Keratinocyte (primary cell): ENCODE measurements at regions not wholly inside any gene's neighbourhood (a gene's known extent, or its start where the extent isn't known, plus 50 kb on each side); places are given as distances from the start of the nearest gene placed in this dataset.

Experiments
- EZH2 ChIP-seq: IDR thresholded peaks from one replicate; pipeline ENCODE4 v1.6.1; 2012; ENCODE audit warnings: inconsistent platforms, mild to moderate bottlenecking, low read length, moderate library complexity
- TF ChIP-seq, protein P1 (sequence below), 3 experiments: IDR thresholded peaks in 1 of 3; conservative IDR thresholded peaks in 1 of 3; optimal IDR thresholded peaks in 1 of 3; 2 replicates in 2 of 3; 3 replicates in 1 of 3; pipeline versions ENCODE3 to v1.5.1; 2011; ENCODE audit warnings: low read length in 3 of 3, mild to moderate bottlenecking in 3 of 3, moderate library complexity in 2 of 3, control low read depth in 1 of 3, inconsistent platforms in 1 of 3; ENCODE audit not compliant: insufficient read depth in 2 of 3; ENCODE audit errors: extremely low read depth in 1 of 3

DNA sequence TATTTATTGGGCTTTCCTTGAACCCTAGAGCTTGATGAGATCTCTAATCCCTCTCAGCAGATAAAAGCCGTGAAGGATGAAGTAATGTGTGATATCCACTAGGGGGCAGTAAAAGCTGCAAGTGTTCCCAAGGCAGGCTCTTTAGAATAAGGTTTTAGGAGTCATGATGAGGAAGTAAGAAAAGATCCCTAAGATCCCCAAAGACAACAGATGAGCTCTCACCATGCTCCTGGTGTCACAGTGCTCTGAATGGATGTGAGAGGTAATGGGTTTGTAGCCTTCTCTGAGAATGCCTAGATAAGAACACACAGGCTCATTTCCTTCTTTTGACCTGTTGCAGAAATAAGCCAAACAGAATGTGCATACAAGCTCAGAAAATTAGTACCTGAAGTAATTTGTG is 70.4 kb upstream of the ITPRID1 start:
- TF ChIP-seq, protein P1, sequence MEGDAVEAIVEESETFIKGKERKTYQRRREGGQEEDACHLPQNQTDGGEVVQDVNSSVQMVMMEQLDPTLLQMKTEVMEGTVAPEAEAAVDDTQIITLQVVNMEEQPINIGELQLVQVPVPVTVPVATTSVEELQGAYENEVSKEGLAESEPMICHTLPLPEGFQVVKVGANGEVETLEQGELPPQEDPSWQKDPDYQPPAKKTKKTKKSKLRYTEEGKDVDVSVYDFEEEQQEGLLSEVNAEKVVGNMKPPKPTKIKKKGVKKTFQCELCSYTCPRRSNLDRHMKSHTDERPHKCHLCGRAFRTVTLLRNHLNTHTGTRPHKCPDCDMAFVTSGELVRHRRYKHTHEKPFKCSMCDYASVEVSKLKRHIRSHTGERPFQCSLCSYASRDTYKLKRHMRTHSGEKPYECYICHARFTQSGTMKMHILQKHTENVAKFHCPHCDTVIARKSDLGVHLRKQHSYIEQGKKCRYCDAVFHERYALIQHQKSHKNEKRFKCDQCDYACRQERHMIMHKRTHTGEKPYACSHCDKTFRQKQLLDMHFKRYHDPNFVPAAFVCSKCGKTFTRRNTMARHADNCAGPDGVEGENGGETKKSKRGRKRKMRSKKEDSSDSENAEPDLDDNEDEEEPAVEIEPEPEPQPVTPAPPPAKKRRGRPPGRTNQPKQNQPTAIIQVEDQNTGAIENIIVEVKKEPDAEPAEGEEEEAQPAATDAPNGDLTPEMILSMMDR (optimal IDR thresholded peaks at IDR 0.05 in 1 of 3, IDR thresholded peaks at IDR 0.05 in 1 of 3, conservative IDR thresholded peaks at IDR 0.05 in 1 of 3; ENCODE audit: extremely low read depth in 1 of 3, insufficient read depth in 2 of 3, low read length in 3 of 3) = peak; percentile 36 to 69 (median 60)
- TF ChIP-seq EZH2 = no peak
